Skeletal muscle cell (primary cell): ENCODE measurements at regions not wholly inside any gene's neighbourhood (a gene's known extent, or its start where the extent isn't known, plus 50 kb on each side); places are given as distances from the start of the nearest gene placed in this dataset.
"Not testable (repeated sequence)": the region's sequence is repeated elsewhere in the genome, so short reads cannot be mapped to it uniquely, and the experiment has no call there.

ENCODE experiments used
- DNase-seq: peaks from one replicate; pipeline ENCODE4 v3.0.0-alpha.2; 2010; ENCODE audit warnings: low read depth
- H3K4me3 ChIP-seq: 2 replicates; pipeline ENCODE4 v1.5.1; 2011; ENCODE audit warnings: low read depth, mild to moderate bottlenecking, control low read depth, low read length, moderate library complexity

DNA sequence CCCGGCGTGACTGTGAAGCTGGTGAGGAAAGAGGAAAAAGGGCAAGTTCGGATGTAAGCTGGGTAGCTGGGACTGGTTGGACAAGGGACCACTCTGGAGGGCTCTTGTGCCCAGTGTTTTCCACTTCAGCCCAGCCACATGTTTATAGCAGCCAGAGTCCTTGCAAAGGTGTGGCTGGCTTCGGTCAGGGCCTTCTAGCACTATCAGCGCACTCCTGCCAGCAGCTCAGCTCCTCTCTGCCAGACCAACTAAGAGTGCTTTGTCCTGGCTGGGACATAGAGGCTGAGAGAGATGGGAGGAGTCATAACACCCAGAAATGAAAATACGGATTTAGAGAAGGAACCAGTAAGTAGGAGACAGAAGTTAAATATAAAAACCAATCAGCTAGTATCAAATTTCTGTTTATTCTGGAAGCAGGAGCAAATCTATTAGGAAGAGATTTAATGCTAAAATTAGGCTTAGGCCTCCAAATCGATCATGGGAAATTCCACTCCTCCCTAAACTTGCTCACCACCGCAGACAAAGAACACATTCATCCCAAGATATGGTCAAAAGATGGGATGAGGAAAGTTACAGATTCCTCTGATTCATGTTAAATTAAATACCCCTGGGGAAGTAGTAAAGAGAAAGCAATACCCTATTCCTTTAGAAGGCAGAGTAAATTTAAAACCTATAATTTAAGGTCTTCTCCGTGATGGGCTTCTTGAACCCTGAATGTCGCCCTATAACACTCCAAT, 135.0 kb downstream of the RALA start:
- DNase-seq: no peak
- no peak overlapping the region for H3K4me3 ChIP-seq

- H3K4me3 ChIP-seq: no peak overlapping the region
- no peak for DNase-seq
These were observed 138.1 kb downstream of the RALA start for GRCh38 chr7:39761449-39761848.

GRCh38 chr7:39762466-39762865, 139.1 kb downstream of the RALA start:
- not testable (repeated sequence) for DNase-seq, H3K4me3 ChIP-seq

GRCh38 chr7:39762881-39763280, 139.5 kb downstream of the RALA start:
- DNase-seq, H3K4me3 ChIP-seq: not testable (repeated sequence)

- H3K4me3 ChIP-seq, DNase-seq: not testable (repeated sequence)
These were observed 142.5 kb downstream of the RALA start for GRCh38 chr7:39765833-39766232.

GRCh38 chr7:39768439-39768838, 145.1 kb downstream of the RALA start:
- DNase-seq, H3K4me3 ChIP-seq: not testable (repeated sequence)

GRCh38 chr7:39774341-39774851, 151.0 kb downstream of the RALA start:
- not testable (repeated sequence) for H3K4me3 ChIP-seq, DNase-seq

GRCh38 chr7:39781557-39781956, 158.2 kb downstream of the RALA start:
- peak; percentile 22 for DNase-seq
- not testable (repeated sequence) for H3K4me3 ChIP-seq

DNA sequence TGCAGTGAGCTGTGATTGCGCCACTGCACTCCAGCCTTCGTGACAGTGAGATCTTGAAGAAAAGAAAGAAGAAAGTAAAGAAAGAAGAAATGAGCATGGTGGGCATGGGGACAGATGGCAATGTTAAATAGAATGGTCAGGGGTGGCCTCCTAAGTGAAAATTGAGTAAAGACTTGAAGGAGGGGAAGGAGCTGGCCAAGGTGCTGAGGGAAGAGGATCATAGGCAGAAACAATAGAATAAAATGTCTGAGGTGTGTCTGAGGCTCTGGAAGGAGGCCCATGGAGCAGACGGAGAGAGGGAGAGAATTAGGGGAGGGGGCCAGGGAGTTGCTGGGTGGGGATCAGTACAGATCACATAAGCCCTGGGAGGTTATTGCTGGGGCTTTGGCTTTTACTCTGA, 163.1 kb downstream of the RALA start:
- not testable (repeated sequence) for H3K4me3 ChIP-seq, DNase-seq

- not testable (repeated sequence) for H3K4me3 ChIP-seq, DNase-seq
These were observed 159.0 kb upstream of the CDK13 start for GRCh38 chr7:39791035-39791434.

- DNase-seq, H3K4me3 ChIP-seq: not testable (repeated sequence)
These were observed 158.1 kb upstream of the CDK13 start for GRCh38 chr7:39791911-39792310.

DNA sequence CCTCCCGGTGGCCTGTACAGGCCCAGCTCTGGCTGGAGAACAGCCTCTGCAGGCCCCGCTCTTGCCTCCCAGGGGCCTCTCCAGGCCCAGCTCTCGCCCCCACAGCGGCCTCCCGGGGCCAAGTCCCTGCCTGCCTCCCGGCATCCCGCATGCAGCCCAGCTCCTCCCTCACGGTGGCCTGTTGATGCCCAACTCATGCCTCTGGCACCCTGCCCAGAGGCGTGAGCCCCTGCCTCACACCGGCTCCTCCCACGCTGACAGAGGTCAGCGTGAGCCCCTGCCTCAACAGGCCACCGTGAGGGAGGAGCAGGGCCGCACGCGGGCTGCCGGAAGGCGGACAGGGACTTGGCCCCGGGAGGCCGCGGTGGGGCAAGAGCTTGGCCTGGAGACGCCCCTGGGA, 157.0 kb upstream of the CDK13 start:
- DNase-seq, H3K4me3 ChIP-seq: not testable (repeated sequence)

DNA sequence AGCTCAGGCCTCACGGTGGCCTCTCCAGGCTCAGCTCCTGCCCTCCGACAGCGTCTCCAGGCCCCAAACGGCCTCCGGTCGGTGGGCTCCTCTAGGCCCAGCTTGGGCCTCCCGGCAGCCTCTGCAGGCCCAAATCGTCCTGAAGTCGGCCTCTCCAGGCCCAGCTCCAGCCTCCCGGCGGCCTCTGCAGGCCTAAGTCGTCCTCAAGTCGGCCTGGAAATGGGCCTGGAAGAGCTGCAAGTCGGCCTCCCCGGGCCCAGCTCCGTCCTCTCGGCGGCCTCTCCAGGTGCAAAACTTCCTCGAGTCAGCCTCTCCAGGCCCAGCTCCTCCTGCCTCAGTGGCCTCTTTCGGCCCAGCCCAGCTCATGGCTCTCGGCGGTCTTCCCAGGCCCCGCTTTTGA, 156.2 kb upstream of the CDK13 start:
- not testable (repeated sequence) for H3K4me3 ChIP-seq, DNase-seq

- DNase-seq, H3K4me3 ChIP-seq: not testable (repeated sequence)
These were observed 153.1 kb upstream of the CDK13 start for GRCh38 chr7:39796947-39797346.

DNA sequence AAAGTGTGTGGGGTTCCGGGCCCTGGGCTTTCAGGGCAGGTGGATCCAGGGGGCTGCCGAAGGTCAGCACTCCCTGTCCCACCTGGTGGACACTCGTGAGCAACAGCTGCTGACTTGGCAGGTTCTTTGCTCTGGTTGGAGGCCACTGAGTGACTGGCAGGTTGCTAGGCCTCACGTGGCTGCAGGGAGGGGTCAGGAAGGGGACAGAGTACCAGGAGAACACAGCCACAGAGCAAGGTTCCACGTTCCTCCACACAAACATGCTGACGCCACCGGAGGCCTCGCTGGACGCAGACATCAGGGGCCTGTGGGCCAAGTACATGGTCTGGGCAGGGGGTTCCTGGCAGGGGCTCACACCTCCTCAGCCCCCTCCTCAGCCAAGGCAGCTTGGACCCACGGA, 152.0 kb upstream of the CDK13 start:
- not testable (repeated sequence) for DNase-seq, H3K4me3 ChIP-seq

DNA sequence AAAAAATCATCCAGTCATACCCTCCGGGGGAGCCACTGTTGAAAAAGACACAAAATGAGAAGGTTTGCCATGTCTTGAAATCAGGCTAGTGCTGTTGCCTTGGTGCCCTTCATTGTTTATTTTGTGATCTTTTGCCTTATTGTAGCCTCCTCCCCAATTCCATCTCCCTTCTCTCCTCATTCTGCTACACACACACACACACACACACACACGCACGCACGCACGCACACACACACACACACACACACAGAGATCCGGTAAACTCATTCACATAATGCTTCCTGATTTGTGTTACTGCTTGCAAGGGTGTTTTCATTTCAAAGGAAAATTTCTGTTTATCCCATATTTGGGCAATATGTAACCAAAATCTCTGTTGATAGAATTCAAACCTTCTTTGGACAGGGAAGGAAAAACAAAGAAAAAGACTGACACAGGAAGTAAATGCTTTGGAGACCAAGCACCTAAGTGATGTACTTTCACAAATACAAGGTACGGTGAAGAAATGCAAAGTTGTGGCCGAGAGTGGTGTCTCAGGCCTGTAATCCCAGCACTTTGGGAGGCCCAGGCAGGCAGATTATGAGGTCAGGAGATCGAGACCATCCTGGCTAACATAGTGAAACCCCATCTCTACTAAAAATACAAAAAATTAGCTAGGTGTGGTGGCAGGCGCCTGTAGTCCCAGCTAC, 141.1 kb upstream of the CDK13 start:
- H3K4me3 ChIP-seq: no peak overlapping the region
- no peak for DNase-seq

DNA sequence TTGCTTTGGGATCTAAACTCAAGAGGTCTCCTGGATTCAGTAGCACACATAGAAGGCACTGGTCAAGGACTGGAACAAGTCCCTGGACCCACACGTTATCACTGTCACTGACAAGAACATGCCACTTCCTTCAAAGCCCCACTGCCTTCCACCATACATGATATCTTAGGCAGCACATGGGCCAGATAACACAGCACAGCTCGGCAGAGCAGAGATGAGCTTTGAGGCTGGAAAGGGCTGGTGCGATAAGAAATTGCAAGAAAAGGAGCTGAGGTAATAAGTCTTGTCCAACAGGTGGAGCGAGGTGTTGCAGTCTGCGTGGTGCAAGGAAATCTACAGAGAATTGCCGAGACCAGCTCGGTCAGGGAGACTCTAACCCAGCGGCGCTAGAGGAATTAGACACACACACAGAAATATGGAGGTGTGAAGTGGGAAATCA, 139.8 kb upstream of the CDK13 start:
- no peak overlapping the region for H3K4me3 ChIP-seq
- DNase-seq: no peak

DNA sequence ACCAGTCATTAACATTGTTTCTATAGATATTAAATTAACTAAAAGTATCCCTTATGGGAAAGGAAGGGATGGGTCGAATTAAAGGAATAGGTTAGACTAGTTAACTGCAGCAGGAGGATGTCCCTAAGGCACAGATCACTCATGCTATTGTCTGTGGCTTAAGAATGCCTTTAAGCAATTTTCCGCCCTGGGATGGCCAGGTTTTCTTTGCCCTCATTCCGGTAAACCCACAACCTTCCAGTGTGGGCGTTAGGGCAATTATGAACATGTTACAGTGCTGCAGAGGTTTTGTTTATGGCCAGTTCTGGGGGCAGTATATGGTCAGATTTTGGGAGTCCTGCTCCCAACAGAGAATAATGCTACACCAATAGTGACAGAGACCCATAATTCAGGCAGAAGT, 139.3 kb upstream of the CDK13 start:
- DNase-seq: no peak
- H3K4me3 ChIP-seq: no peak overlapping the region

GRCh38 chr7:39811161-39811614, 138.9 kb upstream of the CDK13 start:
- H3K4me3 ChIP-seq: no peak overlapping the region
- DNase-seq: peak; percentile 27

GRCh38 chr7:39816462-39817060, 133.5 kb upstream of the CDK13 start:
- no peak overlapping the region for H3K4me3 ChIP-seq
- DNase-seq: no peak
